NCI-H460 (cell line): ENCODE measurements at regions not wholly inside any gene's neighbourhood (a gene's known extent, or its start where the extent isn't known, plus 50 kb on each side); places are given as distances from the start of the nearest gene placed in this dataset.

Experiments used
- DNase-seq: peaks from one replicate; pipeline ENCODE4 v3.0.0-alpha.2; 2016; ENCODE audit warnings: low read depth; ENCODE audit errors: extremely low read depth

- DNase-seq: no peak
These were observed 178.0 kb downstream of the PRDM2 start for GRCh38 chr1:13878021-13878420.

GRCh38 chr1:13878451-13878850 lies 178.5 kb downstream of the PRDM2 start:
- no peak for DNase-seq

- no peak for DNase-seq
These were observed 181.5 kb downstream of the PRDM2 start for GRCh38 chr1:13881385-13882088.

GRCh38 chr1:13888351-13888986 lies 188.5 kb downstream of the PRDM2 start:
- DNase-seq: no peak

- DNase-seq: no peak
These were observed 189.5 kb downstream of the PRDM2 start for GRCh38 chr1:13889495-13889894.

GRCh38 chr1:13890766-13891165 lies 190.8 kb downstream of the PRDM2 start:
- DNase-seq: no peak

- no peak for DNase-seq
These were observed 192.2 kb downstream of the PRDM2 start for GRCh38 chr1:13892198-13892597.

- peak; percentile 1 for DNase-seq
These were observed 192.8 kb downstream of the PRDM2 start for GRCh38 chr1:13892671-13893325.

GRCh38 chr1:13893409-13893821 lies 193.4 kb downstream of the PRDM2 start:
- no peak for DNase-seq

- DNase-seq: no peak
These were observed 196.9 kb downstream of the PRDM2 start for GRCh38 chr1:13896932-13897331.

- no peak for DNase-seq
These were observed 198.4 kb downstream of the PRDM2 start for GRCh38 chr1:13898406-13898805.

GRCh38 chr1:13899856-13900255 lies 199.9 kb downstream of the PRDM2 start:
- DNase-seq: no peak

GRCh38 chr1:13900583-13900982 lies 200.6 kb downstream of the PRDM2 start:
- no peak for DNase-seq

GRCh38 chr1:13901039-13901438 lies 201.1 kb downstream of the PRDM2 start:
- no peak for DNase-seq

GRCh38 chr1:13901597-13901996 lies 201.6 kb downstream of the PRDM2 start:
- DNase-seq: no peak

GRCh38 chr1:13908128-13908527 lies 208.1 kb downstream of the PRDM2 start:
- no peak for DNase-seq

GRCh38 chr1:13911697-13912619 lies 212.0 kb downstream of the PRDM2 start:
- DNase-seq: no peak

GRCh38 chr1:13913396-13913795 lies 213.4 kb downstream of the PRDM2 start:
- DNase-seq: no peak

GRCh38 chr1:13916530-13916929 lies 216.5 kb downstream of the PRDM2 start:
- no peak for DNase-seq

- DNase-seq: no peak
These were observed 217.6 kb downstream of the PRDM2 start for GRCh38 chr1:13917607-13918006.

- DNase-seq: no peak
These were observed 218.9 kb downstream of the PRDM2 start for GRCh38 chr1:13918862-13919261.
